ENCODE measurements at regions not wholly inside any gene's neighbourhood (a gene's known extent, or its start where the extent isn't known, plus 50 kb on each side); places are given as distances from the start of the nearest gene placed in this dataset.
A peak's percentile ranks its signal among the peaks of the same experiment; 100 is the strongest.

- H3K27ac Mint-ChIP-seq (ENCODE audit: unreplicated experiment): no peak overlapping the region
- no peak for DNase-seq
- BruUV-seq (replicated peaks): no TSS peak
- Histone ChIP-seq H3K27me3 (replicated peaks; ENCODE audit: control insufficient read depth, insufficient read depth, low read length) (no peaks in the 10 kb centered on the region), H3K4me1 (no peaks in the 10 kb centered on the region), H3K9me3 (no peaks in the 10 kb centered on the region), H3K4me3 (ENCODE audit: low read depth, low read length) (no peak overlapping the region), H3K36me3 (ENCODE audit: control insufficient read depth, insufficient read depth, low read length) (no peaks in the 10 kb centered on the region)
- H3K36me3 Mint-ChIP-seq (ENCODE audit: insufficient read depth, unreplicated experiment): no peaks in the 10 kb centered on the region
- no peak for TF ChIP-seq CTCF (IDR thresholded peaks at IDR 0.05; ENCODE audit: insufficient read depth in 1 of 2, low read depth in 1 of 2, low read length in 1 of 2, severe bottlenecking in 1 of 2, unreplicated experiment in 1 of 2)
- no peaks in the 10 kb centered on the region for H3K9me3 Mint-ChIP-seq (ENCODE audit: unreplicated experiment)
- no peaks in the 10 kb centered on the region for H3K4me1 Mint-ChIP-seq (ENCODE audit: low read depth, unreplicated experiment)
- CTCF ChIA-PET: no interaction called here
- H3K27me3 Mint-ChIP-seq (ENCODE audit: insufficient read depth, unreplicated experiment): peaks cover 4% of the 10 kb centered on the region
- POLR2A ChIA-PET: no interaction called here
- intact Hi-C loops (cut with micrococcal nuclease; ENCODE audit: unreplicated experiment): loop anchor here (5.0 kb wide), 1 partner anchor 96 kb away; no protein-coding TSS in a partner anchor
- no peak overlapping the region for H3K4me3 Mint-ChIP-seq (ENCODE audit: unreplicated experiment)
Observed at GRCh38 chr2:23293063-23293462, 91.9 kb upstream of the KLHL29 start.

- no peaks in the 10 kb centered on the region for H3K4me1 ChIP-seq
- H3K27me3 ChIP-seq (replicated peaks; ENCODE audit: control insufficient read depth, insufficient read depth, low read length): no peaks in the 10 kb centered on the region
- no peaks in the 10 kb centered on the region for H3K9me3 ChIP-seq
- POLR2A ChIA-PET: no interaction called here
- DNase-seq: no peak
- BruUV-seq (replicated peaks): no TSS peak
- H3K27me3 Mint-ChIP-seq (ENCODE audit: insufficient read depth, unreplicated experiment): peaks cover 8% of the 10 kb centered on the region
- CTCF ChIA-PET: no interaction called here
- H3K9me3 Mint-ChIP-seq (ENCODE audit: unreplicated experiment): no peaks in the 10 kb centered on the region
- intact Hi-C loops (cut with micrococcal nuclease; ENCODE audit: unreplicated experiment): loop anchor here (5.0 kb wide), 1 partner anchor 96 kb away; no protein-coding TSS in a partner anchor
- H3K4me3 Mint-ChIP-seq (ENCODE audit: unreplicated experiment): no peak overlapping the region
- H3K4me3 ChIP-seq (ENCODE audit: low read depth, low read length): no peak overlapping the region
- H3K4me1 Mint-ChIP-seq (ENCODE audit: low read depth, unreplicated experiment): no peaks in the 10 kb centered on the region
- TF ChIP-seq CTCF (IDR thresholded peaks at IDR 0.05; ENCODE audit: insufficient read depth in 1 of 2, low read depth in 1 of 2, low read length in 1 of 2, severe bottlenecking in 1 of 2, unreplicated experiment in 1 of 2): no peak
- H3K36me3 ChIP-seq (ENCODE audit: control insufficient read depth, insufficient read depth, low read length): no peaks in the 10 kb centered on the region
- no peak overlapping the region for H3K27ac Mint-ChIP-seq (ENCODE audit: unreplicated experiment)
- H3K36me3 Mint-ChIP-seq (ENCODE audit: insufficient read depth, unreplicated experiment): no peaks in the 10 kb centered on the region
Observed at GRCh38 chr2:23293731-23294130, 91.2 kb upstream of the KLHL29 start.

- Mint-ChIP-seq H3K27me3 (ENCODE audit: insufficient read depth, unreplicated experiment) (peaks cover 8% of the 10 kb centered on the region), H3K9me3 (ENCODE audit: unreplicated experiment) (no peaks in the 10 kb centered on the region), H3K4me3 (ENCODE audit: unreplicated experiment) (no peak overlapping the region), H3K4me1 (ENCODE audit: low read depth, unreplicated experiment) (no peaks in the 10 kb centered on the region), H3K36me3 (ENCODE audit: insufficient read depth, unreplicated experiment) (no peaks in the 10 kb centered on the region), H3K27ac (ENCODE audit: unreplicated experiment) (no peak overlapping the region)
- Histone ChIP-seq H3K4me1 (no peaks in the 10 kb centered on the region), H3K4me3 (ENCODE audit: low read depth, low read length) (no peak overlapping the region), H3K9me3 (no peaks in the 10 kb centered on the region), H3K27me3 (replicated peaks; ENCODE audit: control insufficient read depth, insufficient read depth, low read length) (no peaks in the 10 kb centered on the region), H3K36me3 (ENCODE audit: control insufficient read depth, insufficient read depth, low read length) (no peaks in the 10 kb centered on the region)
- TF ChIP-seq CTCF (IDR thresholded peaks at IDR 0.05; ENCODE audit: insufficient read depth in 1 of 2, low read depth in 1 of 2, low read length in 1 of 2, severe bottlenecking in 1 of 2, unreplicated experiment in 1 of 2): peak in 1 of 2 experiments; percentile 13
- ChIA-PET POLR2A (no interaction called here), CTCF (no interaction called here)
- no TSS peak for BruUV-seq (replicated peaks)
- intact Hi-C loops (cut with micrococcal nuclease; ENCODE audit: unreplicated experiment): loop anchor here (5.0 kb wide), 1 partner anchor 97 kb away; no protein-coding TSS in a partner anchor
- DNase-seq: no peak
Observed at GRCh38 chr2:23294238-23294637, 90.7 kb upstream of the KLHL29 start.

All from Caco-2 (cell line).